ENCODE measurements at regions not wholly inside any gene's neighbourhood (a gene's known extent, or its start where the extent isn't known, plus 50 kb on each side); places are given as distances from the start of the nearest gene placed in this dataset.

GRCh38 chr5:33332804-33333203 is 108.0 kb upstream of the TARS1 start:
- DNase-seq = no peak

- DNase-seq = no peak
Measured at GRCh38 chr5:33334829-33335228, 105.9 kb upstream of the TARS1 start.

GRCh38 chr5:33336891-33337636 is 103.7 kb upstream of the TARS1 start:
- peak; percentile 66 for DNase-seq

- peak; percentile 18 for DNase-seq
Measured at GRCh38 chr5:33337637-33337992, 103.2 kb upstream of the TARS1 start.

- DNase-seq = no peak
Measured at GRCh38 chr5:33338336-33339110, 102.2 kb upstream of the TARS1 start.

- DNase-seq = no peak
Measured at GRCh38 chr5:33339413-33339812, 101.4 kb upstream of the TARS1 start.

GRCh38 chr5:33340195-33340594 is 100.6 kb upstream of the TARS1 start:
- no peak for DNase-seq

- DNase-seq = no peak
Measured at GRCh38 chr5:33341351-33341750, 99.4 kb upstream of the TARS1 start.

GRCh38 chr5:33343676-33344327 is 97.0 kb upstream of the TARS1 start:
- peak; percentile 92 for DNase-seq

- no peak for DNase-seq
Measured at GRCh38 chr5:33346534-33346933, 94.2 kb upstream of the TARS1 start.

- DNase-seq = peak; percentile 56
Measured at GRCh38 chr5:33361781-33362180, 79.0 kb upstream of the TARS1 start.

- DNase-seq = no peak
Measured at GRCh38 chr5:33362915-33363314, 77.8 kb upstream of the TARS1 start.

- DNase-seq = no peak
Measured at GRCh38 chr5:33363537-33363936, 77.2 kb upstream of the TARS1 start.

GRCh38 chr5:33364406-33364805 is 76.4 kb upstream of the TARS1 start:
- DNase-seq = no peak

GRCh38 chr5:33367416-33367815 is 73.3 kb upstream of the TARS1 start:
- no peak for DNase-seq

GRCh38 chr5:33369485-33370465 is 71.0 kb upstream of the TARS1 start:
- DNase-seq = peak; percentile 86

- DNase-seq = no peak
Measured at GRCh38 chr5:33370466-33370859, 70.3 kb upstream of the TARS1 start.

GRCh38 chr5:33371660-33372059 is 69.1 kb upstream of the TARS1 start:
- DNase-seq = peak; percentile 92

GRCh38 chr5:33372721-33373472 is 67.9 kb upstream of the TARS1 start:
- DNase-seq = no peak

- DNase-seq = no peak
Measured at GRCh38 chr5:33375900-33376299, 64.9 kb upstream of the TARS1 start.

GRCh38 chr5:33379757-33380156 is 61.0 kb upstream of the TARS1 start:
- peak; percentile 46 for DNase-seq

- no peak for DNase-seq
Measured at GRCh38 chr5:33381243-33381642, 59.5 kb upstream of the TARS1 start.
